GM12878 (cell line): ENCODE measurements at regions not wholly inside any gene's neighbourhood (a gene's known extent, or its start where the extent isn't known, plus 50 kb on each side); places are given as distances from the start of the nearest gene placed in this dataset.

Experiments
- ATAC-seq: fragments of 200-7000 bp; cut with Tn5 transposase; 3 replicates; pipeline ENCODE4 v1.9.1; 2020; ENCODE audit warnings: mild to moderate bottlenecking, moderate library complexity
- BruUV-seq: library from RNA; stranded (reverse); fragments of 400-500 nt; replicated peaks from 2 replicates; lab custom pipeline; 2021; lab: Mats Ljungman, UMichigan
- CTCF ChIA-PET: fragments of 300-600 bp; sonication (Branson Sonifier 250); formaldehyde crosslinking; extraction: SDS; loops from one replicate; lab custom pipeline; 2021; ENCODE audit warnings: inconsistent platforms; lab: Yijun Ruan, JAX
- POLR2A ChIA-PET: fragments of 350-600 bp; formaldehyde crosslinking; extraction: SDS; loops from one replicate; lab custom pipeline; 2021; ENCODE audit warnings: inconsistent platforms; lab: Charles Lee
- RAD21 ChIA-PET: fragments of 300-600 bp; sonication (Branson Sonifier 250); formaldehyde crosslinking; loops from one replicate; lab custom pipeline; 2023; ENCODE audit warnings: antibody characterized with exemption; ENCODE audit not compliant: unreplicated experiment; lab: Charles Lee
- SMC1A ChIA-PET: fragments of 300-600 bp; sonication (Branson Sonifier 250); formaldehyde crosslinking; loops from one replicate; lab custom pipeline; 2023; ENCODE audit not compliant: unreplicated experiment, uncharacterized antibody; lab: Charles Lee
- DNase-seq: peaks from one replicate; pipeline ENCODE4 v3.0.0-alpha.2; 2011; ENCODE audit warnings: low read depth, low spot score
- FAIRE-seq: peaks from 3 replicates; lab custom pipeline; 2011; peaks lifted over from hg19 to GRCh38; lab: Jason Lieb, UNC
- H2AFZ ChIP-seq: 2 replicates; pipeline ENCODE4 v1.6.0; 2011; ENCODE audit warnings: low read depth, low read length, control low read depth; ENCODE audit not compliant: control insufficient read depth
- H3K27ac ChIP-seq: 2 replicates; pipeline ENCODE4 v1.5.1; 2011; ENCODE audit warnings: control low read depth; ENCODE audit not compliant: control insufficient read depth, insufficient read depth
- H3K27me3 ChIP-seq, 2 experiments: replicated peaks in 1 of 2; 2 replicates each; pipeline versions ENCODE4 v1.6.0 to v1.6.1; 2011; ENCODE audit warnings: low read length in 1 of 2; ENCODE audit not compliant: control insufficient read depth in 2 of 2, insufficient read depth in 2 of 2
- H3K36me3 ChIP-seq, 2 experiments: 2 replicates each; pipeline ENCODE4 v1.5.1; 2011; ENCODE audit warnings: low read length in 1 of 2; ENCODE audit not compliant: control insufficient read depth in 2 of 2, insufficient read depth in 2 of 2
- H3K4me1 ChIP-seq: 2 replicates; pipeline ENCODE4 v1.6.1; 2011; ENCODE audit warnings: mild to moderate bottlenecking, low read length, moderate library complexity, mixed read lengths; ENCODE audit not compliant: control insufficient read depth, insufficient read depth
- H3K4me2 ChIP-seq: 2 replicates; pipeline ENCODE4 v1.6.0; 2011; ENCODE audit warnings: control low read depth; ENCODE audit not compliant: control insufficient read depth, insufficient read depth
- H3K4me3 ChIP-seq: fragments of 200-600 bp; sonication (generic); 2 replicates; pipeline ENCODE4 v1.5.1; 2016
- H3K79me2 ChIP-seq: 2 replicates; pipeline ENCODE4 v1.6.0; 2011; ENCODE audit warnings: low read length; ENCODE audit not compliant: control insufficient read depth, insufficient read depth
- H3K9ac ChIP-seq: 2 replicates; pipeline ENCODE4 v1.8.0; 2011; ENCODE audit warnings: low read length, control low read depth, mixed read lengths; ENCODE audit not compliant: control insufficient read depth, insufficient read depth
- H3K9me3 ChIP-seq: replicated peaks from 3 replicates; pipeline ENCODE4 v1.5.1; 2011; ENCODE audit warnings: mild to moderate bottlenecking, low read length; ENCODE audit not compliant: control insufficient read depth, insufficient read depth
- H4K20me1 ChIP-seq: 2 replicates; pipeline ENCODE4 v1.6.0; 2011; ENCODE audit not compliant: control insufficient read depth, insufficient read depth
- POLR2A ChIP-seq: IDR thresholded peaks from 2 replicates; pipeline ENCODE4 v1.6.1; 2011; ENCODE audit warnings: low read depth, mild to moderate bottlenecking, low read length
- RELA ChIP-seq: fragments of 450-650 bp; IDR thresholded peaks from 2 replicates; pipeline ENCODE4 v1.8.0; 2014; ENCODE audit warnings: borderline replicate concordance; ENCODE audit not compliant: partially characterized antibody
- SP1 ChIP-seq: IDR thresholded peaks from one replicate; pipeline ENCODE4 v1.6.1; 2011; ENCODE audit warnings: low read depth, low read length
- SPI1 ChIP-seq: IDR thresholded peaks from 2 replicates; pipeline ENCODE4 v1.6.1; 2011; ENCODE audit warnings: low read depth, mild to moderate bottlenecking, low read length, moderate library complexity, borderline replicate concordance; ENCODE audit not compliant: insufficient read depth
- STAT1 ChIP-seq: fragments of 450-650 bp; conservative IDR thresholded peaks from 2 replicates; pipeline ENCODE4 v1.6.1; 2014; ENCODE audit warnings: antibody characterized with exemption, mild to moderate bottlenecking
- WGBS: methylation state at CpG from one replicate; pipeline ENCODE4 v1.1.6; 2016; ENCODE audit warnings: low lambda C conversion rate; ENCODE audit not compliant: insufficient replicate concordance, insufficient coverage; ENCODE audit errors: missing lambda C conversion rate; 5-methylcytosine and 5-hydroxymethylcytosine counted together
- in situ Hi-C: fragments of 300-500 bp; cut with MboI; formaldehyde crosslinking; loops from 9 replicates; pipeline ENCODE4 v1.14.3; 2018; ENCODE audit warnings: mixed read lengths
- intact Hi-C: fragments of 100-400 bp; cut with micrococcal nuclease; formaldehyde crosslinking; loops from one replicate; pipeline ENCODE4 v1.14.2; 2022; ENCODE audit not compliant: unreplicated experiment
- TF ChIP-seq, protein P1 (sequence below): fragments of 450-650 bp; IDR thresholded peaks from 2 replicates; pipeline ENCODE4 v1.6.1; 2018; ENCODE audit warnings: mild to moderate bottlenecking, low read depth, moderate library complexity; ENCODE audit not compliant: partially characterized antibody
- TF ChIP-seq, protein P2 (sequence below): fragments of 450-650 bp; IDR thresholded peaks from 2 replicates; pipeline ENCODE4 v1.6.1; 2016; ENCODE audit warnings: mild to moderate bottlenecking

DNA sequence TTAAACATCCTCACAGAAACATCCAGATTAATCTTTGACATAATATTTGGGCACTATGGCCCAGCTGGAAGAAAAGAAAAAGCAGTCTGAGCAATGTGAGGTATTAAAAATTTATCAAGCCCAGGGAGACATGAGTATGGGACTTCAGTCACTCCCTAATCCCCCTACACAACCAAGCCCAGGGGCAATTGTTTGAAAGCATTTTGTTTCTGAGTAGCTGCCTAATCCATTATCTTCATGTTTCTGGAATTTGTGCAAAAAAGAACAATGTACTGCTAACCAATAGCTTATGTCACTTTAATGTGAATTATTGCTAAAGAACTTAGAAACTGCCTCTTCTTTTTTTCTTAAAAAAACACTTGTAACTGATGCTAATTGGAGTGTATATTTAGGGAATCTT lies 360.7 kb downstream of the TEX13C start (continued):
- TF ChIP-seq, protein P1, sequence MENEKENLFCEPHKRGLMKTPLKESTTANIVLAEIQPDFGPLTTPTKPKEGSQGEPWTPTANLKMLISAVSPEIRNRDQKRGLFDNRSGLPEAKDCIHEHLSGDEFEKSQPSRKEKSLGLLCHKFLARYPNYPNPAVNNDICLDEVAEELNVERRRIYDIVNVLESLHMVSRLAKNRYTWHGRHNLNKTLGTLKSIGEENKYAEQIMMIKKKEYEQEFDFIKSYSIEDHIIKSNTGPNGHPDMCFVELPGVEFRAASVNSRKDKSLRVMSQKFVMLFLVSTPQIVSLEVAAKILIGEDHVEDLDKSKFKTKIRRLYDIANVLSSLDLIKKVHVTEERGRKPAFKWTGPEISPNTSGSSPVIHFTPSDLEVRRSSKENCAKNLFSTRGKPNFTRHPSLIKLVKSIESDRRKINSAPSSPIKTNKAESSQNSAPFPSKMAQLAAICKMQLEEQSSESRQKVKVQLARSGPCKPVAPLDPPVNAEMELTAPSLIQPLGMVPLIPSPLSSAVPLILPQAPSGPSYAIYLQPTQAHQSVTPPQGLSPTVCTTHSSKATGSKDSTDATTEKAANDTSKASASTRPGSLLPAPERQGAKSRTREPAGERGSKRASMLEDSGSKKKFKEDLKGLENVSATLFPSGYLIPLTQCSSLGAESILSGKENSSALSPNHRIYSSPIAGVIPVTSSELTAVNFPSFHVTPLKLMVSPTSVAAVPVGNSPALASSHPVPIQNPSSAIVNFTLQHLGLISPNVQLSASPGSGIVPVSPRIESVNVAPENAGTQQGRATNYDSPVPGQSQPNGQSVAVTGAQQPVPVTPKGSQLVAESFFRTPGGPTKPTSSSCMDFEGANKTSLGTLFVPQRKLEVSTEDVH: no peak
- TF ChIP-seq RELA: no peak
- TF ChIP-seq, protein P2, sequence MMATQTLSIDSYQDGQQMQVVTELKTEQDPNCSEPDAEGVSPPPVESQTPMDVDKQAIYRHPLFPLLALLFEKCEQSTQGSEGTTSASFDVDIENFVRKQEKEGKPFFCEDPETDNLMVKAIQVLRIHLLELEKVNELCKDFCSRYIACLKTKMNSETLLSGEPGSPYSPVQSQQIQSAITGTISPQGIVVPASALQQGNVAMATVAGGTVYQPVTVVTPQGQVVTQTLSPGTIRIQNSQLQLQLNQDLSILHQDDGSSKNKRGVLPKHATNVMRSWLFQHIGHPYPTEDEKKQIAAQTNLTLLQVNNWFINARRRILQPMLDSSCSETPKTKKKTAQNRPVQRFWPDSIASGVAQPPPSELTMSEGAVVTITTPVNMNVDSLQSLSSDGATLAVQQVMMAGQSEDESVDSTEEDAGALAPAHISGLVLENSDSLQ: no peak
- no peak for TF ChIP-seq STAT1
- no peak for TF ChIP-seq SP1

DNA sequence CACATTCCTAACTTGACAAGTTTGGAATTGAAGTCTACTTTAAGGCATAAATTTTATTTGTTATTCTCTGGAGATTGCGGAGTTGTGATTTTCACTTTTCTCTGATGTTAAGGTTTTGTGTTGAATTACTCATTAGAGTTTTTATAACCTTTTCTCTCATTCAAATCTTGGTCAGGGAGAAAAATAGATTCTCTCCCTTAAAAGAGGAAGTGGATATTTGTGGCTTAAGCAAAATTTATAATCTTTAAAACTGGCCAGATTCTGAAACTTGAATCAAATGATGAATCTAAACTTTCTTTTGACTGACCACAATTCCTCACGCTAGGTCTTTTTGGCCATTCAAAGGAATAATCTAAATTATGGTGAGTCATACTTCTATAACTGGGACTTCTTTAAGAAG lies 361.4 kb downstream of the TEX13C start:
- FAIRE-seq (no peak), ATAC-seq (no peak), DNase-seq (no peak)
- ChIA-PET SMC1A (no interaction called here), RAD21 (no interaction called here), CTCF (no interaction called here), POLR2A (no interaction called here)
- peak; percentile 63; the same call in 1 of the 2 replicates for TF ChIP-seq SPI1
- TF ChIP-seq POLR2A: no peak
- BruUV-seq: no TSS peak
- H3K4me2 ChIP-seq: no peak overlapping the region
- H3K9ac ChIP-seq: no peak overlapping the region
- H4K20me1 ChIP-seq: no peaks in the 10 kb centered on the region
- H3K9me3 ChIP-seq: no peaks in the 10 kb centered on the region
- no peaks in the 10 kb centered on the region for H3K79me2 ChIP-seq
- no peak overlapping the region for H3K4me3 ChIP-seq
- no peaks in the 10 kb centered on the region for H3K4me1 ChIP-seq
- no peak overlapping the region for H3K27ac ChIP-seq
- in situ Hi-C loops (no loop called here), intact Hi-C loops (no loop called here)
- WGBS: 23% methylated on average over 2 of the region's 2 CpGs
- no peaks in the 10 kb centered on the region for H3K36me3 ChIP-seq
- H2AFZ ChIP-seq: no peak overlapping the region
- H3K27me3 ChIP-seq: no peaks in the 10 kb centered on the region
